GM18507 (cell line): ENCODE measurements at regions not wholly inside any gene's neighbourhood (a gene's known extent, or its start where the extent isn't known, plus 50 kb on each side); places are given as distances from the start of the nearest gene placed in this dataset.
"Not testable (repeated sequence)": the region's sequence is repeated elsewhere in the genome, so short reads cannot be mapped to it uniquely, and the experiment has no call there.

Source experiments
- DNase-seq: peaks from one replicate; pipeline ENCODE4 v3.0.0; 2011; ENCODE audit warnings: low read depth; ENCODE audit not compliant: insufficient read length; ENCODE audit errors: extremely low spot score
- FAIRE-seq: peaks from 2 replicates; lab custom pipeline; 2011; peaks lifted over from hg19 to GRCh38; lab: Jason Lieb, UNC

GRCh38 chr5:174623018-174623417 lies 101.4 kb upstream of the MSX2 start:
- FAIRE-seq (no peak), DNase-seq (no peak)

- FAIRE-seq: no peak
- no peak for DNase-seq
These were observed 100.9 kb upstream of the MSX2 start for GRCh38 chr5:174623433-174624019.

- DNase-seq (no peak), FAIRE-seq (no peak)
These were observed 99.5 kb upstream of the MSX2 start for GRCh38 chr5:174624733-174625522.

DNA sequence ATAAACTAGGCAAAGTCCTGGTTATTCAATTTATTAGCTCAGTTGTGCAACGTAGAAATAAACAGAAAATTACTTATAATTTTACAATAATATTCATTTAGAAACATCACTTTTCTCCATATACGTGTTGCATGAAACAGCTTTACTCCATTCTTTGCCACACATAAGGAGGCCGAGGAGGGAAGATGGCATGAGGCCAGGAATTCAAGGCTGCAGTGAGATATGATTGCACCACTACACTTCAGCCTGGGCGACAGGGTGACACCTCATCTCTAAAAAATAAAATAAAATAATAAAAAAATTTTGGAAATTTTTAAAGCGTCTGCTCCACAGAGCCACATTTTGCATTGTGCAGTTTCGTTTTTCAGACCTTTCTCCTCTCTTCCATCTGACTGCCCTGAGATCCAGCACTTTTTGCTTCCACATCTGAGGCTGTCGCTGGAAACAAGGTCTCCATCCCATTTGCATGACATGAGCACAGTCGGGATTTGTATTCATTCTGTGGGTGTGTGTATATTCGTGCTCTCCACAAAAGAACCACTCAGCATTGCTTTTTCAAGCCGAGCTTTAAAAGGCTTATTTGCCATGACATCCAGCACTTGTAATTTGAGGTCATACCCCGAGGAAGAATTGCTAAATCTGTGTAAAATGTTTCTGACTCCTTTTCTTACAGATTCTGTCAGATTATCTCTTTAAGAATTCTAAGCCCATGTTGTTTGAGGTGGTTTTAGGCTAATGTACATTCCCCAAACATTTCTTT lies 98.6 kb upstream of the MSX2 start:
- DNase-seq (no peak), FAIRE-seq (no peak)

- DNase-seq (no peak), FAIRE-seq (no peak)
These were observed 97.9 kb upstream of the MSX2 start for GRCh38 chr5:174626369-174626920.

DNA sequence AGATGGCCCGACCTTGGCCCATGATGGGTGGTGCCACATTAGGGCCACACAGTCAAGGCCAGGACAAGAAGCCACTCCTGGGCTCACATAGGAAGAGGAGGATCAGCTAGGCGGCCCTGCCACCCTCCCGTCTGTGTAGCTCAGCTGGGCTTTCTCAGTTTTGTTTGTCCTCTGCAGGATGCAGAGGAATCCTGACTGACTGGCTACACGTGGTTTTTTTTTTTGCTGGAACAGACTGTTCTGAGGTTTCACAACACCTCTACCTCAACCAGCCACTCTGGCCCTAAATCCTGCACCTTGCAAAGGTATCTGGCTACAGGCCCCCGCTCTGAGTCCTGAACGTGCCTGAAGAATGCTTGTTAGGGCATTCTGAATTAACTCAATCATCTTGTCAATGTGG lies 88.3 kb upstream of the MSX2 start:
- no peak for FAIRE-seq
- no peak for DNase-seq

DNA sequence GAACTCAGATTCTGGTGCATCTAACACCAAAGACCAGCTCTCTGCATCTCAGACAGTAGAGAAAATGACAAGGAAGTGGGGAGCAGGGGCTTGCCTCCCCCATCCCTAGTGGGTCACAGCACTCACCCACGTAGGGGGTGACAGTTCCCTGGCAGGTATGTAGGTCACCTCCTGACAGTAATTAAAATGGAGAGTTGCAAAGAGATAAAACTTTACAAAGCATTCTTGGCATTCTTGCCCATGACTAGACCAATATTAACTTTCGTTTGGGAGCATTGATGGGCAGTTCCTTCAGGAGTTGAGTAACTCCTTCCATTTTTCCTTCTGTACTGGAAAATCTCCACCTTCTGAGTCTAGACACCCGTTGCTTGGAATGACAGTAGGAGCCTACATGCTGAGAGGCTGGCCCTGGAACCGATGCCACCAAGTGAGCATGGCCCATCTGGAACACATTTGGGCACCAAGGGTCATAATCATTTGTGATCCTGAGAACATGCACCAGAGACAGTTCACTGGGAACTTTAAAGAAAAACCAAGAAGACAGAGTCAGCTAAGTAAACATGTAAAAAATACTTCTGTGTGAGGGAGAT lies 81.5 kb upstream of the MSX2 start:
- no peak for FAIRE-seq
- no peak for DNase-seq

DNA sequence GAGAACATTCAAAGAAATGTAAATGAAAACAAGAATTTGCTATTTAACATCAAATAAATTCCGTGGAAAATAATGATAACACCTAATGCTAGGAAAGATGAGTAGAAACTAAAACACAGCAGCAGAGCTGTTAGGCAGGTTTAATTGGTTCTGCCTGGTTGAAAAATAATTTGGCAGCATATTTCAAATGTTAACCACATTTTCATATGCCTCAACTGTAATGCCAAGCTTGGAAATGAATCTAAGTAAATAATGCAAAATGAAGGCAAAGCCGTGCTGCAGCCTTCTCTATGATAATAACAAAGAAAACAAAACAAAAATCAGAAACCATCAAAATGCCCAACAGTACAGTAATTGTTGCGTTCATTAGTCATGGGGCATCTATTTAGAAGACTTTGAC lies 79.9 kb upstream of the MSX2 start:
- no peak for FAIRE-seq

GRCh38 chr5:174644923-174645322 lies 79.5 kb upstream of the MSX2 start:
- no peak for DNase-seq
- no peak for FAIRE-seq

More for the DNA sequence above, 79.9 kb upstream of the MSX2 start:
- DNase-seq: no peak

- FAIRE-seq (no peak), DNase-seq (no peak)
These were observed 78.7 kb upstream of the MSX2 start for GRCh38 chr5:174645677-174646076.

DNA sequence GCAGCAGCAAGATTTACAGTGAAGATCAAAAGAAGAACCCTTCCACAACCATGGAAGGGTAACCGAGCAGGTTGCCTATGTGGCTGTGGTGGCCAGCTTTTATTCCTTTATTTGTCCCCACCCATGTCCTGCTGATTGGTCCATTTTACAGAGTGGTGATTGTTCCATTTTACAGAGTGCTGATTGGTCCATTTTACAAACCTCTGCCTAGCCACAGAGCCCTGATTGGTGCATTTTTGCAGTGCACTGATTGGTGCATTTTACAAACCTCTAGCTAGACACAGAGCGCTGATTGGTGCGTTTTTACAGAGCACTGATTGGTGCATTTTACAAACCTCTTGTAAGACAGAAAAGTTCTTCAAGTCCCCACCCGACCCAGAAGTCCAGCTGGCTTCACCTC lies 75.8 kb upstream of the MSX2 start:
- FAIRE-seq, DNase-seq: not testable (repeated sequence)

DNA sequence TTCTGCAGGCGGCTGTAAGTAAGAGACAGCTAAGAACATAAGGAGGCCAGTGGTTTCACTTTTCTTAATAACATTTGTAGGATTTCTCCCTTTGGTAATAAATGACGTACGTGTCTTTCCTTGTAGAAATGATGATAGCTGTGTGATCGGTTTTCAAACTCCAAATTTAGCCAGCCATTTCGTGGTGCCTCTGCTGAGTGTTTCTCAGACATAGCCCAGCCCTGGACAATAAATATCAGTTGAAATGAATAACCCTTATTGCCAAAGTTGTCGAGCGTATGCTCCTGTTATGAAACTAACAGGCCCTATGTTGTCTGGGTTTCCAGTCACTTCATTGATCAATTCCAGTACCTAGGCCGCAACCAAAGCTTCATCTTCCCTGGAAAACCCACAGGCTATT lies 75.0 kb upstream of the MSX2 start:
- FAIRE-seq (no peak), DNase-seq (no peak)

- DNase-seq (no peak), FAIRE-seq (no peak)
These were observed 69.9 kb upstream of the MSX2 start for GRCh38 chr5:174654442-174654841.

DNA sequence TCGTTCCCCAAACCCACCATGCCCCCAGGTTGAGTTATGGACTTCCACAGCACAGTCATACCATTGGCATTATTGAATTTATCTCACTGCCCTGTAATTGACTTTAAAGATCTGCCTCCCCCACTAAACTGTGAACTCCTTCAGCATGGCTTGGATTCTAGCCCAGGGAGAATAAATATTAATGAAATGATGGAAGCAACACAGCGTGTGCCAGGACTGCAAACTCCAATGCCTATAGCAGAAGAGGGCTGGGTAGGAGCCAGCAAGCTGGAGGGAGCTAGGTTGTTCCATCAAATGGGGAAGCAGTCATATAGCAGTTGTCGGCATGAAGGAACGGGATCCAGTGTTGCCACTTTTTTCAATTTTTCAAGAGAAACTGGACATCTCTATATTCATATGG lies 69.0 kb upstream of the MSX2 start:
- FAIRE-seq (no peak), DNase-seq (no peak)

GRCh38 chr5:174664180-174664850 lies 60.1 kb upstream of the MSX2 start:
- no peak for DNase-seq

DNA sequence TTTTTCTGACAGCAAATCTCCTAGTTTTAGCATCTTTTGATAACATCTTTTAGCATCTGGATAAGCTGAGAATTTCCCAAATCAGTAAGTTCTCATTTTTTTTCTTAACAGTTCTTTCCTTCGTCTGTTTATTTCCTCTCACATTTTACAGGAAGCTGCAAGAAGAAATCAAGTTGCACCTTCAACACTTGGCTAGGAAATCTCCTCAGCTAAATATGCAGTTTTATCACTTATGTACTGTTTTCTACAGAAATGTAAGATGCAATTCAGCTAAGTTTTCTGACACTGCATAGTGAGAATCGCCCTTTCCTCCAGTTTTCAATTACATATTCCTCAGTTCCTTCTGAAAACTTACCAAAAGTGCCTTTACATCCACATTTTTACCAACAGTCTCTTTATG lies 59.0 kb upstream of the MSX2 start:
- FAIRE-seq: no peak
- no peak for DNase-seq

More at GRCh38 chr5:174664180-174664850, 60.1 kb upstream of the MSX2 start:
- FAIRE-seq: no peak

- FAIRE-seq (no peak), DNase-seq (no peak)
These were observed 56.9 kb upstream of the MSX2 start for GRCh38 chr5:174667526-174667925.

DNA sequence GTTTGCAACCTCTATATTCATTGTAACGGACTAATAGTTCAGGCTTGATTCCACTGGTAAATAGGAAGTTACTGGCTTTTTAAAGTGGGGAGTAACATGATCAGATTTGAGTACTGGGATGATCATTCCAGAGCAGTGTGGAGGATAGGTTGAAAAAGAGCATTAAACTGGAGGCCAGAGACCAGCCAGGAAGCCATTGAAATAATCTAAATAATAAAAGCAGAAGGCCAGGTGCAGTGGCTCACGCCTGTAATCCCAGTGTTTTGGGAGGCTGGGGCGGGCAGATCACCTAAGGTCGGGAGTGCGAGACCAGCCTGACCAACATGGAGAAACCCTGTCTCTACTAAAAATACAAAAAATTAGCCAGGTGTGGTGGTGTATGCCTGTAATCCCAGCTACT lies 56.0 kb upstream of the MSX2 start:
- DNase-seq: no peak
- no peak for FAIRE-seq
